ENCODE measurements at regions not wholly inside any gene's neighbourhood (a gene's known extent, or its start where the extent isn't known, plus 50 kb on each side); places are given as distances from the start of the nearest gene placed in this dataset.

DNA sequence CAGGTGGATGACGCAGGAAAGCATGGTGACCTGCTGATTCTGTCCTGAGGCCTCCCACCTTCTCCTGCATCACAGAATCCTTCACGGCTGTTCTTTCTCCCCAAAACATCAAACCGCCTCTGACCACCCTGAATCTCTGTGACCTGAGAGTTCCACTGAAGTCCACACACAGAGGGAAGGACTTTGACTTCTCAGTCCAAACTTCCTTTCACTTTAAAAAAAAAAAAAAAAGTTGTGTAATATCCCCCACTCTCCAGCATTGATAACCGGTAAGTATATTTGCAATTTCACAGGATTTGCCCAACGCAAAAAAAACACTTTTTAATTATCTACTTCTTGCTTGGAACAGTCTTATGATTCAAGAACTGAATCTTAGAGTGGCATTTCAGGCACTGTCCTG lies 259.5 kb upstream of the IRS2 start:
- no peak for TF ChIP-seq POLR2AphosphoS5 (IDR thresholded peaks at IDR 0.05)
- no peak for TF ChIP-seq POLR2A (IDR thresholded peaks at IDR 0.05)
- TF ChIP-seq, protein P1, sequence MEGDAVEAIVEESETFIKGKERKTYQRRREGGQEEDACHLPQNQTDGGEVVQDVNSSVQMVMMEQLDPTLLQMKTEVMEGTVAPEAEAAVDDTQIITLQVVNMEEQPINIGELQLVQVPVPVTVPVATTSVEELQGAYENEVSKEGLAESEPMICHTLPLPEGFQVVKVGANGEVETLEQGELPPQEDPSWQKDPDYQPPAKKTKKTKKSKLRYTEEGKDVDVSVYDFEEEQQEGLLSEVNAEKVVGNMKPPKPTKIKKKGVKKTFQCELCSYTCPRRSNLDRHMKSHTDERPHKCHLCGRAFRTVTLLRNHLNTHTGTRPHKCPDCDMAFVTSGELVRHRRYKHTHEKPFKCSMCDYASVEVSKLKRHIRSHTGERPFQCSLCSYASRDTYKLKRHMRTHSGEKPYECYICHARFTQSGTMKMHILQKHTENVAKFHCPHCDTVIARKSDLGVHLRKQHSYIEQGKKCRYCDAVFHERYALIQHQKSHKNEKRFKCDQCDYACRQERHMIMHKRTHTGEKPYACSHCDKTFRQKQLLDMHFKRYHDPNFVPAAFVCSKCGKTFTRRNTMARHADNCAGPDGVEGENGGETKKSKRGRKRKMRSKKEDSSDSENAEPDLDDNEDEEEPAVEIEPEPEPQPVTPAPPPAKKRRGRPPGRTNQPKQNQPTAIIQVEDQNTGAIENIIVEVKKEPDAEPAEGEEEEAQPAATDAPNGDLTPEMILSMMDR (IDR thresholded peaks at IDR 0.05) = no peak
- TF ChIP-seq EP300 (IDR thresholded peaks at IDR 0.05; ENCODE audit: low read depth) = no peak

All from transverse colon (tissue), 4 donors.